ENCODE measurements at regions not wholly inside any gene's neighbourhood (a gene's known extent, or its start where the extent isn't known, plus 50 kb on each side); places are given as distances from the start of the nearest gene placed in this dataset.

GRCh38 chr12:25714198-25714984 lies 161.3 kb upstream of the LMNTD1 start:
- no peak for DNase-seq

- no peak for DNase-seq
Observed at GRCh38 chr12:25715102-25715501, 162.0 kb upstream of the LMNTD1 start.

DNA sequence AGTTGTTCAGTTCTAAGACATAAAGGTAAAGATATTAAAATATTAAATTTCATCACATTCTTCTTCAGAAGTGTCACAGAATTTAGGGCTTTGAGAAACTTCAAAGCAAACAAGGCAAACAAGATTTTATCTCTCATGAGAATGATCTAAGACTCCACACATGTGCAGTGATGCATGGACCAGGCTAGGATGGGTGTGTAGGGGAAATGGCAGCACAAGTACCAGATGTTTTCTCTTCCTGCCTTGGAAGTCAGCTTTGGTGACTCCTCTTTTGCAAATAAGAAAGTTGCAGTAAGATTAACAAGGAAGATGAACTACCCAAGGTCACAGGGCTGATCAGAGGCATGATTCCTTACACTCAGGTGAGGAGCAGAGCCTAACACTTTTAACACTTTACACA lies 163.8 kb upstream of the LMNTD1 start:
- no peak for DNase-seq

GRCh38 chr12:25717552-25717951 lies 164.5 kb upstream of the LMNTD1 start:
- DNase-seq, result no peak

DNA sequence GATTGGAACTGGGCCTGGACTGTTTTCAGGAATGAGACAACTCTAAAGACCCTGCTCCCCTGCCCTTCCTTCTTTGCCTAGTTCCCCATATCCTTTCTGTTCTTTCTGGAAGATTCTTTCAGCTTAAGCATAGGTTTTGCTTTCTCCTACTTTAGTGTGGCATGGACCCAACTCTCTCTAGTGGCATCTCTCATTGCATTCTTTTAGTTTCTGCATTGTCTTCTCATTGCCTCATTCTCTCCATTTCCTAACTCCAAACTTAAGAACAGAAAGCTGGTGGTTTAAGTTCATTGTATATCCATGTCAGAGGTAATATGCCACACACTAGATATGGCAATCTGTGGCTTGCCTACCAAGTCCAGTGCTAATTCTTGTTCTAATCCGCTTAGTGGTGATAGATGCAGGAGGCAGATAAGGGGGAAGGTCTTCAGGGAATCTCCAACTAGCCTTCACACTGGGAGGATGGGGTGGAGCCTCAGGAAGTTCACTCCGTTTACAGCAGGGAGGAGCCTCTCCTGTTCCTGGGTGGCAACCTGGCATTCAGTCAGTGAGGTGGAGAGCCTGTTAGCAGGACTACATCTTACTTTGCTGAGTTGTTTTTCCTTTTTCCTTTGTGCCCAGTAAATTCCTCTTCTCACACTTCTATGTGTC lies 165.1 kb upstream of the LMNTD1 start:
- DNase-seq, result no peak

GRCh38 chr12:25719505-25719904 lies 166.4 kb upstream of the LMNTD1 start:
- no peak for DNase-seq

DNA sequence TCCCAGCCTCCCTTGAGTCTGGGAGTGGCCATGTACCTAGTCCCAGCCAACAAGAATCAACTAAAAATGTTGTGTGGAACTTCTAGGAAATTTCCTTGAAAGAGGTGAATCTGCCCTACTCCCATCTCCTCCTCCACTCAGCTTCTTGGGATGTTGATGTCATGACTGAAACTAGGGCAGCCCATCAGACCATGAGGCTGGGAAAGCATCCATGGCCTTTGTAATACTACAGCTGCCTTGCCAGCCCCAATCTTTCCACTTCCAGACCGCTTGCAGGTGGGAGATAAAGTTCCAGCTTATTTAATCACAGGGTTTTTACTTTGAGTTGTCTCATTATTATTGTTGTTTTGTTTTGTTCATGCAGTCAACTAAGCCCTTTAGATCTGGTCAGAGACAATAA lies 170.3 kb upstream of the LMNTD1 start:
- no peak for DNase-seq

DNA sequence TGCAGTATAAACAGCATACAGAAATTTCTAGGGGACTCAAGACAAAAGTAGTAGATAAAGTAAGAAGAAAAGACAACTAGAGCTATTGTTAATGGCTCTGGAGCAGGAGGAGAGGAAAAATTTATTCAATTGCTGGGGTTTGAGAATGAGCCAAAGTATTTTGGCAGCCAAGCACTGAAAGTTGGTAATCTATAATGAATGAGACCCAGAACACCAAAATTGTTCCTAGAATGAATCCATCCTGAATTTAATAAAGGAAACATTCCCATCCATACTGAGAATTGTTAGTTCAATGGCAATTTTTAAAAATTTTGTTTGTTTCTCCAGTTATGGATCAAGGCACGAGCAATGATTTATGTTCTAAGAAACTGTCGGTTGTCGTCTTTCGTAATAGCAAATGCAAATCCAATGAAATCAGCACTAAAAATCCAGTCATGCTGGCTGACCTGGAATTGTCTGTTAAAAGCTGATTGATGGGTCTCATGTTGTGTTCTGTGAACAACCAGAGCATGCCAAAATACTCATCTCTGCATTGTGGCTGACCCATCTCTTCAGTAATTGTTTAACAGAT lies 170.9 kb upstream of the LMNTD1 start:
- no peak for DNase-seq

GRCh38 chr12:25725470-25725869 lies 172.4 kb upstream of the LMNTD1 start:
- no peak for DNase-seq

DNA sequence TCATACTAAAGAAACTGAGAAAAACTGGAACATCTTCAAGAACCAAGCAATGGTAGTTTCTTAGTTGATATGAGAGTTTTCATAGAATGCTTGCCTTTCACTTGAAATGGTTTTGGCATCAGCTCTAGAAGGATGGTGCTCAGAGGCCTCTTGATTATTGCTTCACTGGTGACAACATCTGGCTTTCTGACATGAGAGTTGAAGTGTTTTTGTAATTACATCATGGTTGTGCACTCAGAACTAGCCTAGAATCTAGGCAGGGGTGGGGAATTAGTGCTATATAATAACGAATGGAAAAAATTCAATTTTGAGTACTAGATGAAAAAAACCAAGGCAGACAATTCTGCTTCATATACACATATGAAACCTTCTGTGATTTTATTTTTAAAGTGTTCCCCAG lies 172.8 kb upstream of the LMNTD1 start:
- no peak for DNase-seq

DNA sequence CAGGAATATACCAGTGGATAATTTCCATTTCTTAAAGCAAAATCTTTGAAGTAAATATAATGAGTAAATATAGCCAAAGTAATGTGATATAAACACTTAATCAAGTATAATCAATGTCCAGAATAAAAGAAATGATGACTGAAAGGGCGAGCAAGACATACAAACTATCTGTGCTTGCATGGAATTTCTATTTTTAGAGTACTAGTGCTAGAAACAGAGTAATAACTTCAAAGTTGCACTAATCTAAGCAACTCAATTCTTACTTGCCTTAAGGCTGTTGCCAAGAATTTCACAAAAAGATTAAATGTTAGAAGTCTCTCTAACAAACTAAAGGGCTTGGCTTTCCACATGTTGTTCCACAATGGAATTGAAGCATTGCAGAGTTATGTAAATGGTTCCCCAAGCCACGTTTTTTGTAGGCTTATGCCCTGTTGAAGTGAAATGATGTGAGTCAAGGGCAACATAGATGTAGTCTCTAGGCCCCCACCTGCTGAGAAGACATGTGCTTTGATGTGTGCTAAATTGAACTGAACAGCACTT lies 175.0 kb upstream of the LMNTD1 start:
- no peak for DNase-seq

DNA sequence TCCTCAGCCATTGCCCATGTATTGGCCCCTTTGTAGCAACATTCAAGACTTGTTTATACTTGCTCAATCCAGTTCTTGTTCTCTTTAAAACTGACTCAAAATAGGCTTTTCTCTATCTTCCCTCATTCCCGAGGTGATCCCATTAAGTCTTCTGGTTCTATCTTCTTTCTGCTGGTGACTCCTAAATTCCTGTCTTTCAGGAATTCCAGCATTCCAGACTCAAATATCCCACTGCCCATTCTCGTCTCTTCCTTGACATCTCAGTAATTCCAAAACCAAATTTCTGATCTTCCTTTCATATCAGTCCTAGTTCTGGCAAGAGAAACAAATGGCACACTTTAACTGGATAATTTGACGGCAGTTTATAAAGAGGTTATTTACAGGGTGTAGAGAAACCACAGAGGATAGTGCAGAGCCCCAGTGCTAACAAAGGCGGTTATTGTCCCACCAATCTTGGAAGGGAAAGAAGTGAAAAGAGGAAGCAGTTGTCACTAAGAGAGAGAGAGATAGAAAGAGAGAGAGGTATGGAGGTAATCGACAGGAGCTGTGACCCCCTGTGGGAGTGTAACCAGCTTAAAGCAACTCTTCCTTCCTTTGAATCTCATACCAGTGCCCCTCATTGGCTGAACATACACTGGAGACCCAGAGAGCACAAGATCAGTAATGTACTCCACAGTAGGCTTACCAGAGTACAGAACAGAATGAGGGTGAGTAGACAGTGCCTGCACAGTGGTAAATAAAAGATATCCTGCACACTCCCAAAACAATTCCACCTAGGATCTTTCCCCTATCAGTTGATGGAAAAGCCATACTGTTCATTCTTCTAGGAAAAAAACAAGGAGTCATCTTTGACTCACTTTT lies 177.6 kb upstream of the LMNTD1 start:
- no peak for DNase-seq

GRCh38 chr12:25733541-25733940 lies 180.5 kb upstream of the LMNTD1 start:
- DNase-seq, result no peak

GRCh38 chr12:25734529-25735180 lies 181.6 kb upstream of the LMNTD1 start:
- DNase-seq, result no peak

DNA sequence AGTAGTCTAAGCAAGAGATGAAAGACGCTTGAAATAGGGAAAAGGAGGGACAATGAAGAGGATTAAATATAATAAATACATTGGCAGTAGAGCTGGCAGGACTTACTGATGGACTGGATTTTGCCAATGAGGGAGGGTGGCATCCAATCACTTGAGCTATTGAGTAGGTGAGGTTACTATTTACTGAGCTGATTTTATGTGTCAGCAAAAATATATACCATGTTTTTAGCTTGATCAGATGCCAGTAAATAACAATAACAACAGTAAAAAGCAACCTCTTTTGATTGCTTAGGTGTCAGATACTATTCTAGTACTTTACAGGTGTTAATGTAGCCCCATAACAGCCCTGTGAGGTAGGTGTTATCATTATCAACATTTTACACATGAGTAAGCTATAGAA lies 187.5 kb upstream of the LMNTD1 start:
- no peak for DNase-seq

GRCh38 chr12:25741917-25742316 lies 188.8 kb upstream of the LMNTD1 start:
- DNase-seq, result no peak

DNA sequence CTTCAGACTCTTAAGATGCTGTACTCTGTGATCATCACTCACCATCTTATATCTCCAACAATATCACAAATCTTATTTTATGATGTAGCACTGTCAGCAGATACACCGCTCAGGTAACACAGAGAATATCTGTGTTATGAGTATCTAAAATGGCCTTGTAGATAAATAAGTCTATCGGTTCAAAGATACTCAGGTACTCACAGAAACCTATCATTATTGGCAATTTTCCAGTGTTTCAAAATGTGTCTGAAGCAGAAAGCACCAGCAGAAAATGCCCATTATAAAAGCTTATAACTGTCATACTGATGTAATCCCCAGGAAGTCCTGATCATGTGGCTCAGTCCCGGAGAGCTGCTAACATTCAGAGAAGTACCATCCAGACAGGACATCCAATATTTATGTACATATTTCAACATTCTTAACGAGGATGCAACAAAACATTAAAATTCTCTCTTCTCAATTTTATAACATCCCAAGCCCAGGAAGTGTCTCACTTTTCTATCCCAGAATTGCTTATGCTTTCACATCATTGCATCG lies 190.7 kb upstream of the LMNTD1 start:
- no peak for DNase-seq

GRCh38 chr12:25744313-25744712 lies 191.2 kb upstream of the LMNTD1 start:
- no peak for DNase-seq

DNA sequence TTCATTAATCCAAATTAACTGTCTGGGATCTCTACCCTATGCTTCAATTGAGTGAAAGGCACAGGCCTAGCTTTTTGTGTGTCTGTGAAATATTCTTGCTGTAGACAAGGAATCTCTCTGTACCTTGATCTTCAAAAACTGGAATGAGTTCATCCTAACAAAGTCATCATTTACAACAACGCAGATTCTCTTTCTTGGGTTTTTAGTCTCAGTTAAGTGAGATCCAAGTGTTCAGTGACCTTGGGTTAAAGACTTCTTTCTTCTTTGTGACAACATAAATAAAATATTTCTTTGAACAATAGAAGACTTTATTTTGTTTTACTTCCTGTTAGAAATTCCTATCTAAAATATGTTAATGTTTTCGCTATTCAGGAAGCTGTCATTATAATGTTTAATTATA lies 192.2 kb upstream of the LMNTD1 start:
- no peak for DNase-seq

GRCh38 chr12:25746131-25746530 lies 193.0 kb upstream of the LMNTD1 start:
- DNase-seq, result no peak

DNA sequence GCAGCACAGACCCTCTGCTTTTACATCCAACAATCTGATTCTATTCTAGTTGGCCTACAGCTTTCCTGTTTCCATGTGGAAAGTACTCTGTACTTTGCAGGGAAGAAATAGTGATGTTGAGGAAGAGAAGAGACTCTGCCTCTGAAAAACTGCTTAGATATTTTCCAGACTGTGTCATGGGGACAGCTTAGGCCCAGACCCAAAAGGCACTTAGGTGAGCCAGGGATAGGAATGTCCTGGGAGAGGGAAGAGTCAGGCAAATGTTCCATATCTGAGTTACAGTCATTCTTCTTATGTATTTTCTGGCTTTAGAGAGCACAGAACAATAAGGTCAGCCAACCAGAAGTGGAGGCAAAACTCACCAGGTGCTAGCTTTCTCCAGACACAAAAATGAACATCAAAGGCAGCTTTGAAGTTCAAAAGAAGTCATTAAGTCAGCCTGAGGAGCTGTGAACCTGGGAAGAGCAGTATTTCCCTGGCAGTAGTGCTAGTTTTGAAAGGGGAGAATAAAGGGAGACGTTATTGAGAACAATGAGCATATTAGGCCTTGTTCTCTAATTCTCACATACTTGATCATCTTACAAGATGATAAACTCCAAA lies 199.7 kb upstream of the LMNTD1 start:
- DNase-seq, result no peak
